ENCODE measurements at regions not wholly inside any gene's neighbourhood (a gene's known extent, or its start where the extent isn't known, plus 50 kb on each side); places are given as distances from the start of the nearest gene placed in this dataset.
A peak's percentile ranks its signal among the peaks of the same experiment; 100 is the strongest.
"Not testable (repeated sequence)": the region's sequence is repeated elsewhere in the genome, so short reads cannot be mapped to it uniquely, and the experiment has no call there.

- Histone ChIP-seq H3K27ac (ENCODE audit: low read depth, low read length) (no peak overlapping the region), H3K36me3 (ENCODE audit: control insufficient read depth, insufficient read depth, low read length) (no peaks in the 10 kb centered on the region), H3K4me3 (ENCODE audit: low read length) (no peak overlapping the region), H3K27me3 (ENCODE audit: control insufficient read depth, insufficient read depth, low read length) (no peaks in the 10 kb centered on the region), H3K9ac (ENCODE audit: low read length) (no peak overlapping the region), H3K4me1 (ENCODE audit: control insufficient read depth, insufficient read depth, low read length) (no peaks in the 10 kb centered on the region)
These were observed 70.8 kb downstream of the RRM2 start for GRCh38 chr2:10193276-10193795.

- Histone ChIP-seq H3K4me1 (ENCODE audit: control insufficient read depth, insufficient read depth, low read length) (no peaks in the 10 kb centered on the region), H3K36me3 (ENCODE audit: control insufficient read depth, insufficient read depth, low read length) (no peaks in the 10 kb centered on the region), H3K27ac (ENCODE audit: low read depth, low read length) (no peak overlapping the region), H3K9ac (ENCODE audit: low read length) (no peak overlapping the region), H3K4me3 (ENCODE audit: low read length) (no peak overlapping the region), H3K27me3 (ENCODE audit: control insufficient read depth, insufficient read depth, low read length) (no peaks in the 10 kb centered on the region)
These were observed 71.6 kb downstream of the RRM2 start for GRCh38 chr2:10193851-10194820.

- H3K36me3 ChIP-seq (ENCODE audit: control insufficient read depth, insufficient read depth, low read length) = no peaks in the 10 kb centered on the region
- no peaks in the 10 kb centered on the region for H3K4me1 ChIP-seq (ENCODE audit: control insufficient read depth, insufficient read depth, low read length)
- no peak overlapping the region for H3K9ac ChIP-seq (ENCODE audit: low read length)
- no peaks in the 10 kb centered on the region for H3K27me3 ChIP-seq (ENCODE audit: control insufficient read depth, insufficient read depth, low read length)
- H3K27ac ChIP-seq (ENCODE audit: low read depth, low read length) = no peak overlapping the region
- no peak overlapping the region for H3K4me3 ChIP-seq (ENCODE audit: low read length)
These were observed 73.0 kb downstream of the RRM2 start for GRCh38 chr2:10195278-10196109.

- no peak overlapping the region for H3K27ac ChIP-seq (ENCODE audit: low read depth, low read length)
These were observed 73.8 kb downstream of the RRM2 start for GRCh38 chr2:10196110-10196892.

GRCh38 chr2:10196948-10197696 is 74.6 kb downstream of the RRM2 start:
- H3K4me1 ChIP-seq (ENCODE audit: control insufficient read depth, insufficient read depth, low read length) = no peaks in the 10 kb centered on the region
- no peak overlapping the region for H3K4me3 ChIP-seq (ENCODE audit: low read length)
- no peaks in the 10 kb centered on the region for H3K27me3 ChIP-seq (ENCODE audit: control insufficient read depth, insufficient read depth, low read length)
- no peak overlapping the region for H3K9ac ChIP-seq (ENCODE audit: low read length)
- no peak overlapping the region for H3K27ac ChIP-seq (ENCODE audit: low read depth, low read length)
- no peaks in the 10 kb centered on the region for H3K36me3 ChIP-seq (ENCODE audit: control insufficient read depth, insufficient read depth, low read length)

More at GRCh38 chr2:10196110-10196892, 73.8 kb downstream of the RRM2 start:
- no peak overlapping the region for H3K4me3 ChIP-seq (ENCODE audit: low read length)
- no peaks in the 10 kb centered on the region for H3K36me3 ChIP-seq (ENCODE audit: control insufficient read depth, insufficient read depth, low read length)
- no peaks in the 10 kb centered on the region for H3K4me1 ChIP-seq (ENCODE audit: control insufficient read depth, insufficient read depth, low read length)
- no peaks in the 10 kb centered on the region for H3K27me3 ChIP-seq (ENCODE audit: control insufficient read depth, insufficient read depth, low read length)
- no peak overlapping the region for H3K9ac ChIP-seq (ENCODE audit: low read length)

- H3K4me3 ChIP-seq (ENCODE audit: low read length) = no peak overlapping the region
- H3K9ac ChIP-seq (ENCODE audit: low read length) = no peak overlapping the region
- no peaks in the 10 kb centered on the region for H3K27me3 ChIP-seq (ENCODE audit: control insufficient read depth, insufficient read depth, low read length)
- no peak overlapping the region for H3K27ac ChIP-seq (ENCODE audit: low read depth, low read length)
- peaks cover 2% of the 10 kb centered on the region for H3K4me1 ChIP-seq (ENCODE audit: control insufficient read depth, insufficient read depth, low read length)
- H3K36me3 ChIP-seq (ENCODE audit: control insufficient read depth, insufficient read depth, low read length) = no peaks in the 10 kb centered on the region
These were observed 75.1 kb downstream of the RRM2 start for GRCh38 chr2:10197697-10198076.

- H3K9ac ChIP-seq (ENCODE audit: low read length); H3K36me3 ChIP-seq (ENCODE audit: control insufficient read depth, insufficient read depth, low read length); H3K27ac ChIP-seq (ENCODE audit: low read depth, low read length); H3K4me1 ChIP-seq (ENCODE audit: control insufficient read depth, insufficient read depth, low read length); H3K4me3 ChIP-seq (ENCODE audit: low read length); H3K27me3 ChIP-seq (ENCODE audit: control insufficient read depth, insufficient read depth, low read length): not testable (repeated sequence)
These were observed 75.9 kb downstream of the RRM2 start for GRCh38 chr2:10198482-10198881.

GRCh38 chr2:10201201-10201600 is 78.7 kb downstream of the RRM2 start:
- Histone ChIP-seq H3K27ac (ENCODE audit: low read depth, low read length) (no peak overlapping the region), H3K9ac (ENCODE audit: low read length) (no peak overlapping the region), H3K36me3 (ENCODE audit: control insufficient read depth, insufficient read depth, low read length) (no peaks in the 10 kb centered on the region), H3K4me3 (ENCODE audit: low read length) (no peak overlapping the region), H3K27me3 (ENCODE audit: control insufficient read depth, insufficient read depth, low read length) (no peaks in the 10 kb centered on the region), H3K4me1 (ENCODE audit: control insufficient read depth, insufficient read depth, low read length) (peaks cover 4% of the 10 kb centered on the region)

- Histone ChIP-seq H3K9ac (ENCODE audit: low read length) (no peak overlapping the region), H3K4me1 (ENCODE audit: control insufficient read depth, insufficient read depth, low read length) (peaks cover 4% of the 10 kb centered on the region), H3K27ac (ENCODE audit: low read depth, low read length) (peak overlapping the region; percentile 24)
These were observed 79.7 kb downstream of the RRM2 start for GRCh38 chr2:10202131-10202665.

GRCh38 chr2:10204326-10205161 is 82.0 kb downstream of the RRM2 start:
- no peak overlapping the region for H3K27ac ChIP-seq (ENCODE audit: low read depth, low read length)
- no peak overlapping the region for H3K9ac ChIP-seq (ENCODE audit: low read length)
- peaks cover 4% of the 10 kb centered on the region for H3K4me1 ChIP-seq (ENCODE audit: control insufficient read depth, insufficient read depth, low read length)
- H3K27me3 ChIP-seq (ENCODE audit: control insufficient read depth, insufficient read depth, low read length) = no peaks in the 10 kb centered on the region
- H3K4me3 ChIP-seq (ENCODE audit: low read length) = no peak overlapping the region
- H3K36me3 ChIP-seq (ENCODE audit: control insufficient read depth, insufficient read depth, low read length) = no peaks in the 10 kb centered on the region

More at GRCh38 chr2:10202131-10202665, 79.7 kb downstream of the RRM2 start:
- Histone ChIP-seq H3K27me3 (ENCODE audit: control insufficient read depth, insufficient read depth, low read length) (no peaks in the 10 kb centered on the region), H3K36me3 (ENCODE audit: control insufficient read depth, insufficient read depth, low read length) (no peaks in the 10 kb centered on the region), H3K4me3 (ENCODE audit: low read length) (no peak overlapping the region)

GRCh38 chr2:10205162-10205475 is 82.6 kb downstream of the RRM2 start:
- Histone ChIP-seq H3K9ac (ENCODE audit: low read length) (no peak overlapping the region), H3K27me3 (ENCODE audit: control insufficient read depth, insufficient read depth, low read length) (no peaks in the 10 kb centered on the region), H3K4me3 (ENCODE audit: low read length) (no peak overlapping the region), H3K4me1 (ENCODE audit: control insufficient read depth, insufficient read depth, low read length) (peaks cover 4% of the 10 kb centered on the region), H3K27ac (ENCODE audit: low read depth, low read length) (no peak overlapping the region), H3K36me3 (ENCODE audit: control insufficient read depth, insufficient read depth, low read length) (no peaks in the 10 kb centered on the region)
